ENCODE measurements at regions not wholly inside any gene's neighbourhood (a gene's known extent, or its start where the extent isn't known, plus 50 kb on each side); places are given as distances from the start of the nearest gene placed in this dataset.

- intact Hi-C loops (cut with DNase I): no loop called here
- Histone ChIP-seq H3K4me3 (ENCODE audit: low read length in 3 of 3) (no peak overlapping the region), H3K36me3 (ENCODE audit: control insufficient read depth in 2 of 3, insufficient read depth in 3 of 3, low read length in 3 of 3) (no peaks in the 10 kb centered on the region), H3K9me3 (ENCODE audit: control insufficient read depth in 2 of 3, insufficient read depth in 1 of 3, low read length in 3 of 3) (no peaks in the 10 kb centered on the region), H3K4me1 (ENCODE audit: control insufficient read depth in 2 of 3, insufficient read depth in 2 of 3, low read depth in 1 of 3, low read length in 3 of 3) (no peaks in the 10 kb centered on the region), H3K27me3 (ENCODE audit: control insufficient read depth, insufficient read depth, low read length) (no peaks in the 10 kb centered on the region), H3K27ac (ENCODE audit: low read depth in 2 of 2, low read length in 2 of 2) (no peak overlapping the region), H3K9ac (ENCODE audit: low read length in 3 of 3) (no peak overlapping the region)
- FAIRE-seq (no peak), DNase-seq (no peak)
- TF ChIP-seq CTCF (IDR thresholded peaks at IDR 0.05; ENCODE audit: borderline replicate concordance, extremely low read depth, insufficient read depth): no peak
These were observed 140.8 kb upstream of the AGA start for GRCh38 chr4:177582992-177583391.

DNA sequence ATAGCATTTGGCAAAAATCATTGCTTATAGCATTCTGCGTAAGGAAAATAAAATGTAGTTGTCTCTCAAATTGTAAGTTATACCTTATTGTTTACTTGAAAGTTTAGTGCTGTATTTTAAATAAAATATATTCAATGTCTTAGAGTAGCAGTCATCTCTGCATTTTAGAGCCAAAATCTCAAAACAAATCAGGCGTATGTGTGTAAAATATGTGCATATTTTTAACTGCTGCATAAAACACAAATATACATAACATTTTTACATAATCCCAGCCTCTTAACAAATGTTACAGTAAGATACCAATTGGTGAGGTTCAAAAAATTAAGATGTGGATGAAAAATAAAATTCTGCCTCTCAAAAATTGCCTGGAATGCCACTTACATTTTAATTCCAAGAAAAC is 145.8 kb upstream of the AGA start:
- H3K27ac ChIP-seq (ENCODE audit: low read depth in 2 of 2, low read length in 2 of 2): no peak overlapping the region
- intact Hi-C loops (cut with DNase I): no loop called here
- H3K27me3 ChIP-seq (ENCODE audit: control insufficient read depth, insufficient read depth, low read length): no peaks in the 10 kb centered on the region
- no peak for TF ChIP-seq CTCF (IDR thresholded peaks at IDR 0.05; ENCODE audit: borderline replicate concordance, extremely low read depth, insufficient read depth)
- no peak overlapping the region for H3K4me3 ChIP-seq (ENCODE audit: low read length in 3 of 3)
- H3K9me3 ChIP-seq (ENCODE audit: control insufficient read depth in 2 of 3, insufficient read depth in 1 of 3, low read length in 3 of 3): no peaks in the 10 kb centered on the region
- no peak overlapping the region for H3K9ac ChIP-seq (ENCODE audit: low read length in 3 of 3)
- no peaks in the 10 kb centered on the region for H3K4me1 ChIP-seq (ENCODE audit: control insufficient read depth in 2 of 3, insufficient read depth in 2 of 3, low read depth in 1 of 3, low read length in 3 of 3)
- H3K36me3 ChIP-seq (ENCODE audit: control insufficient read depth in 2 of 3, insufficient read depth in 3 of 3, low read length in 3 of 3): no peaks in the 10 kb centered on the region
- DNase-seq (no peak), FAIRE-seq (no peak)

DNA sequence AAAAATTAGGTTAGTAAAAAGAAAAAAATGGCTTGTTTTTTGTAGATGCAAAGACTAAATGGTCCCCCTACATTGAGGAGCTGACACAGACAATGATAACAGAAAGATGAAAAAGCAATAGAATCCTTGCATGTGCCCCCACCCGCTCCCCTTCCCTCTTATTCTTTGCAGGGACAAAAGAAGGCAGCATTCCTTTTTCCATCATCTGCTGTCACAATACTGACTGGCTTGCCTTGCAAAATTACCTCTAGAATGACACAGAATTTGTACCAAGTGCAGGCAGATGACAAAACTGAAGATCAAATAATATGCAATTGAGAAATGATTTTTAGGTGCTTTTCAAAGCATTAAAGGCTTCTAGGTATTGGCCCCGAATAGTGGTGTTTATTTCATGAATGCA is 153.1 kb upstream of the AGA start:
- no peak for FAIRE-seq
- Histone ChIP-seq H3K27me3 (ENCODE audit: control insufficient read depth, insufficient read depth, low read length) (no peaks in the 10 kb centered on the region), H3K4me3 (ENCODE audit: low read length in 3 of 3) (no peak overlapping the region), H3K4me1 (ENCODE audit: control insufficient read depth in 2 of 3, insufficient read depth in 2 of 3, low read depth in 1 of 3, low read length in 3 of 3) (no peaks in the 10 kb centered on the region), H3K9ac (ENCODE audit: low read length in 3 of 3) (no peak overlapping the region), H3K27ac (ENCODE audit: low read depth in 2 of 2, low read length in 2 of 2) (no peak overlapping the region), H3K9me3 (ENCODE audit: control insufficient read depth in 2 of 3, insufficient read depth in 1 of 3, low read length in 3 of 3) (no peaks in the 10 kb centered on the region), H3K36me3 (ENCODE audit: control insufficient read depth in 2 of 3, insufficient read depth in 3 of 3, low read length in 3 of 3) (no peaks in the 10 kb centered on the region)
- intact Hi-C loops (cut with DNase I): no loop called here
- TF ChIP-seq CTCF (IDR thresholded peaks at IDR 0.05; ENCODE audit: borderline replicate concordance, extremely low read depth, insufficient read depth): no peak
- no peak for DNase-seq

DNA sequence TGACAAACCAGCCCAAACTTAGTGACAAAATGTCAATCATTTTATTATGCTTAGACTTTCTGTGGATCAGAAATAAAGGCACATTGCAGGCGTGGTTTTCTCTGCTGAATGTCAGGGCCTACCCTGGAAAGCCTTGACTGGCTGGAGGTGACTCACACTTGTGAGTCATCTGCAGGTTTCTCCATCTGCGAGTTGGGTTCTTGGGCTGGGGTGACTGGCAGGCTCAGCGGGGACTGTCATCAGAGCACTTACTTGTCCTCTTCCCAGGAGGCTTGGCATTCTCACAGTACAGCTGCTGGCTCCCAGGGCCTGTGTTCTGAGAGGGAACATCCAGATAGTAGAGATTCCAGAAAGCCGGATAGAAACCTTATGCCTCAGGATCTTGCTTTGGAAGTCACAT is 153.8 kb upstream of the AGA start:
- Histone ChIP-seq H3K9me3 (ENCODE audit: control insufficient read depth in 2 of 3, insufficient read depth in 1 of 3, low read length in 3 of 3) (no peaks in the 10 kb centered on the region), H3K4me3 (ENCODE audit: low read length in 3 of 3) (no peak overlapping the region), H3K4me1 (ENCODE audit: control insufficient read depth in 2 of 3, insufficient read depth in 2 of 3, low read depth in 1 of 3, low read length in 3 of 3) (no peaks in the 10 kb centered on the region), H3K36me3 (ENCODE audit: control insufficient read depth in 2 of 3, insufficient read depth in 3 of 3, low read length in 3 of 3) (no peaks in the 10 kb centered on the region), H3K27me3 (ENCODE audit: control insufficient read depth, insufficient read depth, low read length) (no peaks in the 10 kb centered on the region), H3K27ac (ENCODE audit: low read depth in 2 of 2, low read length in 2 of 2) (no peak overlapping the region), H3K9ac (ENCODE audit: low read length in 3 of 3) (no peak overlapping the region)
- no peak for TF ChIP-seq CTCF (IDR thresholded peaks at IDR 0.05; ENCODE audit: borderline replicate concordance, extremely low read depth, insufficient read depth)
- intact Hi-C loops (cut with DNase I): no loop called here
- DNase-seq: no peak
- no peak for FAIRE-seq

All from kidney (tissue), 13 donors.